ENCODE measurements at regions not wholly inside any gene's neighbourhood (a gene's known extent, or its start where the extent isn't known, plus 50 kb on each side); places are given as distances from the start of the nearest gene placed in this dataset.

DNA sequence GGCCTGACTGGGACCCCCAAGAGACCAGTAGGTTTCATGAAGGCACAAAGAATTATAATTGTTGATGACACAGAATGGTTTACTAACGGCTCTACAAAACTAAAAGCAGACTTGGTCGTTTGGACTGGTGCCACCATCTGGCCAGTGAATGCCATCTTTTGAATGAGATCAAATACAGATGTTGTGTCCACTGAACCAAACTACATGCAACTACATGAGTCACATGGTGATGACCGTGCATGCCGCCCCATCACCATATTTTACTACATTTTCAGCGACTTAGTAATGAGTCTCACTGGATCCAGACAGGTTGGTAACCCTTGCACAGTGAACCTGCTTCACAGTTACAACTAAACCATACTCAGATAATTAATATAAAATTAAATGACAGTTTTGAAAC lies 803.3 kb downstream of the DIPK2A start:
- ChIA-PET POLR2A (no interaction called here), CTCF (no interaction called here)
- H3K4me3 ChIP-seq (ENCODE audit: low read depth, low read length) = no peak overlapping the region
- no peaks in the 10 kb centered on the region for H3K9me3 ChIP-seq (ENCODE audit: control insufficient read depth, insufficient read depth, low read length)
- no peak for DNase-seq (ENCODE audit: low read depth, low spot score)
- H3K27me3 ChIP-seq (ENCODE audit: control insufficient read depth, insufficient read depth, low read length) = no peaks in the 10 kb centered on the region
- no peak overlapping the region for H3K27ac ChIP-seq (ENCODE audit: low read depth, low read length)
- TF ChIP-seq, protein P1, sequence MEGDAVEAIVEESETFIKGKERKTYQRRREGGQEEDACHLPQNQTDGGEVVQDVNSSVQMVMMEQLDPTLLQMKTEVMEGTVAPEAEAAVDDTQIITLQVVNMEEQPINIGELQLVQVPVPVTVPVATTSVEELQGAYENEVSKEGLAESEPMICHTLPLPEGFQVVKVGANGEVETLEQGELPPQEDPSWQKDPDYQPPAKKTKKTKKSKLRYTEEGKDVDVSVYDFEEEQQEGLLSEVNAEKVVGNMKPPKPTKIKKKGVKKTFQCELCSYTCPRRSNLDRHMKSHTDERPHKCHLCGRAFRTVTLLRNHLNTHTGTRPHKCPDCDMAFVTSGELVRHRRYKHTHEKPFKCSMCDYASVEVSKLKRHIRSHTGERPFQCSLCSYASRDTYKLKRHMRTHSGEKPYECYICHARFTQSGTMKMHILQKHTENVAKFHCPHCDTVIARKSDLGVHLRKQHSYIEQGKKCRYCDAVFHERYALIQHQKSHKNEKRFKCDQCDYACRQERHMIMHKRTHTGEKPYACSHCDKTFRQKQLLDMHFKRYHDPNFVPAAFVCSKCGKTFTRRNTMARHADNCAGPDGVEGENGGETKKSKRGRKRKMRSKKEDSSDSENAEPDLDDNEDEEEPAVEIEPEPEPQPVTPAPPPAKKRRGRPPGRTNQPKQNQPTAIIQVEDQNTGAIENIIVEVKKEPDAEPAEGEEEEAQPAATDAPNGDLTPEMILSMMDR (IDR thresholded peaks at IDR 0.05; ENCODE audit: low read depth, low read length) = no peak

DNA sequence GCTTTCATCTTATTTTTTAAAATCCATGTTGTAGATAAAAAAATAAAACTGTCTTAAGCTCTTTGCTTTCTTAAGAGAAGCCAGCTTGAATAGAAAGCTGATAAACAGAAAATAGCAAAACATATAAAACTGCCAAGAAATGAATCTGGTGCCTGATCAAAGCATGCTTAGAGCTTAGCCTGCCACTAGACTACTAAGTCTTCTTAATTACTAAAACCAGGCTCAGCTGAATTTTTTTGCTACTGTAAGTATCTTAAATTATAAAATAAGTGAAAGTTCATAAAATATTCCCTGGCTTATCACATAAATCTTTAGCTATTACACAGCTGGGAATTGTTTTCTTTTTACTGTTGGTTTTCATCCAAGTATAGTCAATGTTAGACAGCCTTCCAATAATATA lies 803.9 kb downstream of the DIPK2A start:
- no peaks in the 10 kb centered on the region for H3K9me3 ChIP-seq (ENCODE audit: control insufficient read depth, insufficient read depth, low read length)
- H3K4me3 ChIP-seq (ENCODE audit: low read depth, low read length) = no peak overlapping the region
- no peak for DNase-seq (ENCODE audit: low read depth, low spot score)
- TF ChIP-seq, protein P1 (IDR thresholded peaks at IDR 0.05; ENCODE audit: low read depth, low read length) = no peak
- POLR2A ChIA-PET = no interaction called here
- H3K27ac ChIP-seq (ENCODE audit: low read depth, low read length) = no peak overlapping the region
- CTCF ChIA-PET = interaction anchor here (1.2 kb wide), 1 partner anchor 879 kb away, joined by 3 read pairs; no protein-coding TSS in a partner anchor
- no peaks in the 10 kb centered on the region for H3K27me3 ChIP-seq (ENCODE audit: control insufficient read depth, insufficient read depth, low read length)

DNA sequence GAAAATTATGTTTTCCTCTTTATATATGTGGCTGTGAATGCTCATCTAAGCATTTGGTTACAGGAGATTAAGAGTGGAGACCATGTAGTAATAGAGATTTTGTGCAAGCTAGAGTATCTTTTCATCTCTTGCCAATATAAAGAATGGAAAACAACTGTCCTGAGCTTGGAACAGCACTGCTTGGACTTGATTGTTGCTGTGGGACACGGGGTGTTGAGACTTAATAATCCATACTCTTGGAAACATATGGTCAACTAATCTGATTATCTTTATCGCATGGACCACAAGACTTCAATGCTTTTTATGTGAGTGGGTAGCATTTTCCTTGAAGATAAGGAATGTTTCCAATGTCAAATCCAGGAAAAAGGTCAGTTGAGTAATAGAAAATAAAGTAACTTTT lies 806.3 kb downstream of the DIPK2A start:
- Histone ChIP-seq H3K9me3 (ENCODE audit: control insufficient read depth, insufficient read depth, low read length) (no peaks in the 10 kb centered on the region), H3K4me3 (ENCODE audit: low read depth, low read length) (no peak overlapping the region), H3K27ac (ENCODE audit: low read depth, low read length) (no peak overlapping the region), H3K27me3 (ENCODE audit: control insufficient read depth, insufficient read depth, low read length) (no peaks in the 10 kb centered on the region)
- no peak for DNase-seq (ENCODE audit: low read depth, low spot score)
- ChIA-PET POLR2A (no interaction called here), CTCF (interaction anchor here (0.6 kb wide), 1 partner anchor 165 kb away, joined by 3 read pairs; no protein-coding TSS in a partner anchor)
- TF ChIP-seq, protein P1 (IDR thresholded peaks at IDR 0.05; ENCODE audit: low read depth, low read length) = no peak

DNA sequence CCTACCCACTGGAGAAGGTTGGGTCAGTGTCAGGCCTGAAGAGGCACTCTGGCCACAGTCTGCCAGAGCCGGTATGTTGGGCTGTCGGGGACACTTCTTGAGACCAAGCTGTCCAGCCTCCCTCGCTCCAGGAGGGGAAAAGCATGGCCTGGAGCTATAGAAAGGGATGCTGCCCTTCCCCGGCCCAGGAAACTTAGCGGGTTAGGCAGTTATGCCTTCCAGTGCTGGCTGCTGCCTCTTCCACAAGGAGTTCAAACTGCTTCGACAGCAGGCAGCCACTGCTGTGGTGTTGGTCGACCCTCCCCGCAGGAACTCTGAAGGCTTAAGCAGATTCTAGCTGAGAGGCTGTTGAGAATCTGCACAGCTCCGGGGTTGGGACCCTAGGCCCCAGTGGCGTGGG lies 819.4 kb downstream of the DIPK2A start:
- Histone ChIP-seq H3K9me3 (ENCODE audit: control insufficient read depth, insufficient read depth, low read length) (no peaks in the 10 kb centered on the region), H3K27ac (ENCODE audit: low read depth, low read length) (no peak overlapping the region), H3K4me3 (ENCODE audit: low read depth, low read length) (no peak overlapping the region), H3K27me3 (ENCODE audit: control insufficient read depth, insufficient read depth, low read length) (no peaks in the 10 kb centered on the region)
- TF ChIP-seq, protein P1 (IDR thresholded peaks at IDR 0.05; ENCODE audit: low read depth, low read length) = no peak
- POLR2A ChIA-PET = no interaction called here
- CTCF ChIA-PET = no interaction called here
- DNase-seq (ENCODE audit: low read depth, low spot score) = no peak

DNA sequence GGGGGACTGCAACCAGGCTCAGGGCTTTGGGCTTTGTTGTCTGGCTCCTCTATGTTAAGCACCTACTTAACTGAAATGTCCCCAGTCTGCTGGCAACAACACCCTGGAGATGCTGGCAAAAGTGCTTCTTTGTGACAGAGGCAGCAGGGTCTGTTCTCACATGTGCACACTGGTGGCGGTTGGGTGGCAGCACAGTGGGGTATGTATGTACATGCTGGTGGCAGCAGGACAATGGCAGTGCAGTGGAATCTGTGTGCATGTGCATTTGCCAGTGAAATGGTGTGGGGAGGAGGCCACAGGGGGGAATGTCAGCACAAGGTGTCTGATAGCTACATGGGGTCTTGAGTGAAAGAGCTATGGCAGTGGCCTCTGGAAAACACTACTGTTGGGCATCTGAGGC lies 830.3 kb downstream of the DIPK2A start:
- DNase-seq (ENCODE audit: low read depth, low spot score) = no peak
- Histone ChIP-seq H3K9me3 (ENCODE audit: control insufficient read depth, insufficient read depth, low read length) (no peaks in the 10 kb centered on the region), H3K4me3 (ENCODE audit: low read depth, low read length) (no peak overlapping the region), H3K27ac (ENCODE audit: low read depth, low read length) (no peak overlapping the region), H3K27me3 (ENCODE audit: control insufficient read depth, insufficient read depth, low read length) (no peaks in the 10 kb centered on the region)
- TF ChIP-seq, protein P1 (IDR thresholded peaks at IDR 0.05; ENCODE audit: low read depth, low read length) = no peak
- ChIA-PET POLR2A (no interaction called here), CTCF (no interaction called here)
